ENCODE measurements at regions not wholly inside any gene's neighbourhood (a gene's known extent, or its start where the extent isn't known, plus 50 kb on each side); places are given as distances from the start of the nearest gene placed in this dataset.

- TF ChIP-seq CTCF (IDR thresholded peaks at IDR 0.05): no peak
- no peak for TF ChIP-seq EZH2 (IDR thresholded peaks at IDR 0.05)
- TF ChIP-seq EZH2phosphoT487 (IDR thresholded peaks at IDR 0.05): no peak
Measured at GRCh38 chr3:76242886-76243753, 457.8 kb upstream of the ZNF717 start.
